Esophagus muscularis mucosa (tissue), 4 donors: ENCODE measurements at regions not wholly inside any gene's neighbourhood (a gene's known extent, or its start where the extent isn't known, plus 50 kb on each side); places are given as distances from the start of the nearest gene placed in this dataset.

Experiments
- DNase-seq: peaks from one replicate; pipeline ENCODE4 v3.0.0-alpha.2; 2017; ENCODE audit errors: extremely low spot score
- H3K27ac ChIP-seq, 4 donors: fragments of 200-600 bp; sonication (generic); replicated peaks in 1 of 4; 1 replicate in 3 of 4; 2 replicates in 1 of 4; pipeline ENCODE4 v1.5.1; 2016 to 2019; ENCODE audit warnings: mild to moderate bottlenecking in 1 of 4
- H3K27me3 ChIP-seq, 4 donors: fragments of 200-600 bp; sonication (generic); one replicate each; pipeline versions ENCODE4 v1.5.1 to v1.6.0; 2016 to 2019
- H3K36me3 ChIP-seq, 4 donors: fragments of 200-600 bp; sonication (generic); one replicate each; pipeline ENCODE4 v1.5.1; 2016 to 2019
- H3K4me1 ChIP-seq, 4 donors: fragments of 200-600 bp; sonication (generic); one replicate each; pipeline ENCODE4 v1.5.1; 2016 to 2019
- H3K4me3 ChIP-seq, 4 donors: fragments of 200-600 bp; sonication (generic); 1 replicate in 2 of 4; 2 replicates in 2 of 4; pipeline ENCODE4 v1.5.1; 2016 to 2019; ENCODE audit warnings: mild to moderate bottlenecking in 4 of 4, moderate library complexity in 1 of 4
- H3K9me3 ChIP-seq, 4 donors: fragments of 200-600 bp; sonication (generic); 1 replicate in 3 of 4; 2 replicates in 1 of 4; pipeline ENCODE4 v1.5.1; 2016 to 2019
- EP300 ChIP-seq: sonication (generic); formaldehyde crosslinking; IDR thresholded peaks from one replicate; pipeline ENCODE4 v1.6.1; 2017; ENCODE audit warnings: antibody characterized with exemption
- POLR2A ChIP-seq: fragments of 450-650 bp; IDR thresholded peaks from one replicate; pipeline ENCODE4 v1.6.1; 2017; ENCODE audit warnings: antibody characterized with exemption, moderate library complexity, mild to moderate bottlenecking, low read depth
- POLR2AphosphoS5 ChIP-seq, 2 donors: sonication (generic); formaldehyde crosslinking; IDR thresholded peaks; one replicate each; pipeline ENCODE4 v1.6.1; 2017; ENCODE audit warnings: antibody characterized with exemption in 2 of 2
- WGBS: methylation state at CpG from one replicate; pipeline ENCODE4 v1.1.5; 2018; 5-methylcytosine and 5-hydroxymethylcytosine counted together
- intact Hi-C: fragments of 100-400 bp; cut with DNase I; formaldehyde crosslinking; loops from one replicate; pipeline ENCODE4 v1.15.1; 2023
- TF ChIP-seq, protein P1 (sequence below), 3 experiments: fragments of 200-600 bp in 2 of 3; fragments of 450-650 bp in 1 of 3; sonication (generic) in 2 of 3; IDR thresholded peaks; one replicate each; pipeline ENCODE4 v1.5.1; 2017 to 2019; ENCODE audit warnings: antibody characterized with exemption in 3 of 3, mild to moderate bottlenecking in 2 of 3, moderate library complexity in 1 of 3

DNA sequence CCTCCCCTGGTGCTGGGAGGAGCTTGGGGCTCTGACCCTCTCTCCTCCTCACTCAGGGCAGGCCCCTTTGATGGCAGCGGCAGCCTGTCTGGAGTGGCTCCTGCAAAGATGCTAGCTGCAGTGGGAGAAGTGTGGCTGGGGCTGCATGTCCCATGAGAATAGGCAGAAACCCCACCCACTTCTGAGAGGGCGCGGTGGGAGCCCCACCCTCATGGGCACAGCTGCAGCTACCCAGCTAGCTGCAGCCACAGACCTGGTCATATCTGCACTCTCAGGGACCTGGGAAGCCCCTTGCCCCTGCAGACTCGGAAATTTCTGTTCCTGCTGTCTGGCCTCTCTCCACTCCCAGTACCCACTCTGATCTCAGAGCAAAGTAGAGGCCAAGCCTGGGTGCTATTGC is 72.2 kb upstream of the BRD7 start:
- no peaks in the 10 kb centered on the region for H3K36me3 ChIP-seq
- no peak overlapping the region for H3K27ac ChIP-seq
- TF ChIP-seq POLR2AphosphoS5 (IDR thresholded peaks at IDR 0.05) (no peak), EP300 (no peak)
- H3K4me3 ChIP-seq = no peak overlapping the region
- no peaks in the 10 kb centered on the region for H3K27me3 ChIP-seq
- intact Hi-C loops = no loop called here
- peaks cover 0 to 33% (median 18%) of the 10 kb centered on the region in 4 donors for H3K9me3 ChIP-seq
- no peak for DNase-seq
- 94% methylated on average over 2 of the region's 4 CpGs for WGBS
- no peaks in the 10 kb centered on the region for H3K4me1 ChIP-seq

DNA sequence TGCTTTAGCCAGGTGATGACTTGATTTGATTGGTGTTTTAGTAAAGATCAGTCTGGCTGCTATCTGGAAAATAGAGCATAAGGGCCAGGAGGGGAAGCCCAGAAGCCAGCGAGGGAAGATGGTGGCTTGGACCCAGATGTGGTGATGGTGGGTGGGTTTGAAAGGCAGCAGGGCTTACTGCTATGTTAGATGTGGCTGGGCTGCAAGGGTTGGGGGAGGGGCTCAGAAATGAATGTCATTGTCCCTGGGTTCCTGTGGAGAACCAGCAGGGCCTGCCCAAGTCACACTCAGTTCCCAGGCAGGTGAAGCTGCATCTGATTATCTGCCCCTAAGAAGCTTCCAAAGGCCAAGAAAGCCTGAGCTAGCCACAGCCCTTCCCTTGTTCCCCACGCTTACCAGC is 71.7 kb upstream of the BRD7 start:
- no peak overlapping the region for H3K27ac ChIP-seq
- no peaks in the 10 kb centered on the region for H3K36me3 ChIP-seq
- no peaks in the 10 kb centered on the region for H3K27me3 ChIP-seq
- peaks cover 0 to 33% (median 18%) of the 10 kb centered on the region in 4 donors for H3K9me3 ChIP-seq
- H3K4me3 ChIP-seq = no peak overlapping the region
- H3K4me1 ChIP-seq = no peaks in the 10 kb centered on the region
- 89% methylated on average over 2 of the region's 2 CpGs for WGBS
- TF ChIP-seq, protein P1, sequence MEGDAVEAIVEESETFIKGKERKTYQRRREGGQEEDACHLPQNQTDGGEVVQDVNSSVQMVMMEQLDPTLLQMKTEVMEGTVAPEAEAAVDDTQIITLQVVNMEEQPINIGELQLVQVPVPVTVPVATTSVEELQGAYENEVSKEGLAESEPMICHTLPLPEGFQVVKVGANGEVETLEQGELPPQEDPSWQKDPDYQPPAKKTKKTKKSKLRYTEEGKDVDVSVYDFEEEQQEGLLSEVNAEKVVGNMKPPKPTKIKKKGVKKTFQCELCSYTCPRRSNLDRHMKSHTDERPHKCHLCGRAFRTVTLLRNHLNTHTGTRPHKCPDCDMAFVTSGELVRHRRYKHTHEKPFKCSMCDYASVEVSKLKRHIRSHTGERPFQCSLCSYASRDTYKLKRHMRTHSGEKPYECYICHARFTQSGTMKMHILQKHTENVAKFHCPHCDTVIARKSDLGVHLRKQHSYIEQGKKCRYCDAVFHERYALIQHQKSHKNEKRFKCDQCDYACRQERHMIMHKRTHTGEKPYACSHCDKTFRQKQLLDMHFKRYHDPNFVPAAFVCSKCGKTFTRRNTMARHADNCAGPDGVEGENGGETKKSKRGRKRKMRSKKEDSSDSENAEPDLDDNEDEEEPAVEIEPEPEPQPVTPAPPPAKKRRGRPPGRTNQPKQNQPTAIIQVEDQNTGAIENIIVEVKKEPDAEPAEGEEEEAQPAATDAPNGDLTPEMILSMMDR (IDR thresholded peaks at IDR 0.05) = no peak
- no peak for TF ChIP-seq POLR2A
- no peak for TF ChIP-seq EP300
- no peak for TF ChIP-seq POLR2AphosphoS5 (IDR thresholded peaks at IDR 0.05)
- no peak for DNase-seq
- intact Hi-C loops = no loop called here

DNA sequence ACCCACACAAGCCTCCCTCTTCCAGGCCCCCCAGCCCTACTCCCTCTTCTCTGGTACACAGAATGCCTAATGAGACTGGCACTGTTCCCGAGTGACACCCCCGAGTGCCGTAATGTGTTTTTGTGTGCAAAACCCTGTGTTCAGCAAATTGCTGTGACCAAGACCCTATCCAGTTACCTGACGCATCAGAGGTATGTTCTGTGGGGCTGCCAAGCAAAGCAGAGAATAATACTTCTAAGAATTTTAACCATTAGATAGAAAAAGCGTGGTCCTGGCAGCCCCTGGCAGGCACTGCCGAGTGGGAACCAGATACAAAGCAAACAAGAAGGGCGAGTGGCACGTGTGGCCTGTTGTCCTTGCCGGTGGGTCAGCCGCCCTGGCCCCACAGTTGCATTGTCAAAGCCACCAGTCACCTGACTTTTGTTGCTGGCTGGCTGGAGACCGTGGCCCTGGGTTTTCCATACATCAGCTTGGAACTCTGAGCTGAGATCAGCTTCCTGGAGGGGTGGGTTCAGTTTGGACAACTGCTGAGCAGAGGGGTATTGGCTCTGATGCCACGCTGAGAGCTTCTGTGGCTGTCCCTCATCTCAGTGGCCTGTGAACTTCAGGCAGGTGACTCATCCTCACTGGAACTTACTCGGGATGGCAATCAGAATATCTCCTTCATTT is 69.1 kb upstream of the BRD7 start:
- TF ChIP-seq EP300 (no peak), POLR2A (no peak), POLR2AphosphoS5 (IDR thresholded peaks at IDR 0.05) (no peak)
- TF ChIP-seq, protein P1 (IDR thresholded peaks at IDR 0.05) = no peak
- Histone ChIP-seq H3K27ac (no peak overlapping the region), H3K9me3 (peaks cover 0 to 33% (median 18%) of the 10 kb centered on the region in 4 donors), H3K27me3 (peaks cover 0 to 3% (median 0%) of the 10 kb centered on the region in 4 donors), H3K36me3 (no peaks in the 10 kb centered on the region), H3K4me1 (no peaks in the 10 kb centered on the region), H3K4me3 (no peak overlapping the region)
- DNase-seq = peak; percentile 79
- 90% methylated on average over 12 of the region's 13 CpGs for WGBS
- intact Hi-C loops = no loop called here

DNA sequence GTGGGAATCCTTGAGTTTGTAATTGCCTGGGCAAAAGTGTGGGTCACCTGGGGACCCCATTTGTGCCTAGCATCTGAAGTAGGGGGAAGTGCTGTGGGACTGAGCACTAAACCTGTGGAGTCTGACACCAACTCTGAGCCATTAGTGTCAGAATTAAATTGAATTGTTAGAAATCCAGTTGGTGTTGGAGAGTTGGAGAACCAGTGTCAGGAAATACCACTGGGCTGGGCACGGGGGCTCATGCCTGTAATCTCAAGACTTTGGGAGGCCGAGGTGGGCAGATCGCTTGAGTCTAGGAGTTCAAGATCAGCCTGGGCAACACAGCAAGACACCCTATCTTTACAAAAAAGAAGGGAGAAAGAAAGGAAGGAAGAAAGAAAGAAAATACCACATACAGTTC is 67.5 kb upstream of the BRD7 start:
- intact Hi-C loops = no loop called here
- no peaks in the 10 kb centered on the region for H3K4me1 ChIP-seq
- 91% methylated on average over 3 of the region's 3 CpGs for WGBS
- no peaks in the 10 kb centered on the region for H3K36me3 ChIP-seq
- DNase-seq = peak; percentile 57
- TF ChIP-seq EP300 = no peak
- TF ChIP-seq, protein P1 (IDR thresholded peaks at IDR 0.05) = no peak
- no peak for TF ChIP-seq POLR2A
- TF ChIP-seq POLR2AphosphoS5 (IDR thresholded peaks at IDR 0.05) = no peak
- H3K27me3 ChIP-seq = peaks cover 0 to 3% (median 0%) of the 10 kb centered on the region in 4 donors
- no peak overlapping the region for H3K4me3 ChIP-seq
- H3K27ac ChIP-seq = no peak overlapping the region
- peaks cover 0 to 22% (median 14%) of the 10 kb centered on the region in 4 donors for H3K9me3 ChIP-seq

DNA sequence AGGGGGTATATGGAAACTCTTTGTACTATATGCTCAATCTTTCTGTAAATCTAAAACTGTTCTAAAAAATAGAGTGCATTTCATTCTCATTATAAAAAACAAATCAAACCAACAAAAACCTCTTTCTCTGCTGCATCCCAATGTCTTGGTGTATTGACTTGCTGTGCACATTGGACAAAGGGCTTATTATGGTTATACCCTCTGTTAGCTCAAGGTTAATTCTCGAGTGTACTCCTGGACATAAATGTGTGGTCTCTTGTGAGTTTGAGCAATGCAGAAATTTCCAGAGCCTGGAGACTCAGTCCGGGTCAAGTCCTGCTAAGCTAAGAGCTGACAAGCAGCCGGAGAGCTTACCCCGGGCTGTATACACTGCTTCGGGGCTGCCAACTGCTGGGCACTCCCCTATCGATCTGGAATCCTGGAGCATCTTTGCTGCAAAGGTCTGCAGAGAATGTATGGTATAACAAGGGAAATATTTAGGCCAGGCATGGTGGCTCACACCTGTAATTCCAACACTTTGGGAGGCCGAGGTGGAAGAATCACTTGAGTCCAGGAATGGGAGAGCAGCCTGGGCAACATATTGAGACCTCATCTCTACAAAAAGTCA is 66.2 kb upstream of the BRD7 start:
- H3K4me1 ChIP-seq = no peaks in the 10 kb centered on the region
- intact Hi-C loops = no loop called here
- WGBS = 78% methylated on average over 7 of the region's 7 CpGs
- peak; percentile 39 for DNase-seq
- TF ChIP-seq POLR2A (no peak), POLR2AphosphoS5 (IDR thresholded peaks at IDR 0.05) (no peak), EP300 (no peak)
- TF ChIP-seq, protein P1 (IDR thresholded peaks at IDR 0.05) = no peak
- no peak overlapping the region for H3K4me3 ChIP-seq
- H3K27me3 ChIP-seq = peaks cover 0 to 3% (median 0%) of the 10 kb centered on the region in 4 donors
- H3K36me3 ChIP-seq = no peaks in the 10 kb centered on the region
- peaks cover 0 to 14% (median 11%) of the 10 kb centered on the region in 4 donors for H3K9me3 ChIP-seq
- no peak overlapping the region for H3K27ac ChIP-seq
